ENCODE measurements at regions not wholly inside any gene's neighbourhood (a gene's known extent, or its start where the extent isn't known, plus 50 kb on each side); places are given as distances from the start of the nearest gene placed in this dataset.

DNA sequence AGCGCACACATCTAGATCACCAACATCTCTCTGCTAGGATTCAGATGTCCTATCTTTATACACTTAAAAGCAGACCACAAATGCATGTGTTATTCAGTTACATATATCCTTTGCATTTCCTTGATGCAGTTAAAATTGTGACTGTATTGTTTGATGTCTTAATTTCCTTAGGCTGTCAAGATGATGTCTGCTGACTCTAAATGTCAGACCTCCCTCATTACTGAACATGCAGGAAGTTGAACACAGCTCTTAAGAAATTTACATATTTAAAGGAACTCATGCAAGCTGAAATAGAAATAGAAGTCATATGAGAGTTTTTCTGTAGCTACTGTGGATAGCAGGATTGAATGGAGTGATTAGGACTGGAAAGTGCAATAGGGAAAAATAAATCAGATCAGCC is 336.5 kb upstream of the SEMA6A start:
- TF ChIP-seq POLR2AphosphoS5 (IDR thresholded peaks at IDR 0.05) (no peak), CTCF (IDR thresholded peaks at IDR 0.05) (no peak), POLR2A (IDR thresholded peaks at IDR 0.05) (no peak)
